ENCODE measurements at regions not wholly inside any gene's neighbourhood (a gene's known extent, or its start where the extent isn't known, plus 50 kb on each side); places are given as distances from the start of the nearest gene placed in this dataset.

DNA sequence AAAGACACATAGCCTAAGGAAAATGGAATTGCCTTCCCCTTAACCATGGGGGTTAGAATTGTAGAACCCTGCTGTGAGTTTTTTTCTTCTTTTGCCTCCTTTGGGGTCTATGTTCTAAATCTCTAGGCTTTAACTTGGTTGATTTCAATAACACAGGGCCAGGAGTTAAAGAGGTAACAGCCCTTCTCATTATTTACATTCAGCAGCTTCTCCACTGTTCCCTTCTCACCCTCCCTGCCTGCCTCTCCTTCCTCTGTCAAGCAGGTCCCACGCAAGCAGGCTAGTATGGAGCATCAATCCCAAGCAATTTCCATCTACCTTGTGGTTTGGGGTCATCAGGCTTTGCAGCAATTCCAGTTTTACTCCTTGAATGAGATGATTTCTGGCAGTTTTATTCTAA lies 236.1 kb upstream of the G2E3 start:
- TF ChIP-seq, protein P1, sequence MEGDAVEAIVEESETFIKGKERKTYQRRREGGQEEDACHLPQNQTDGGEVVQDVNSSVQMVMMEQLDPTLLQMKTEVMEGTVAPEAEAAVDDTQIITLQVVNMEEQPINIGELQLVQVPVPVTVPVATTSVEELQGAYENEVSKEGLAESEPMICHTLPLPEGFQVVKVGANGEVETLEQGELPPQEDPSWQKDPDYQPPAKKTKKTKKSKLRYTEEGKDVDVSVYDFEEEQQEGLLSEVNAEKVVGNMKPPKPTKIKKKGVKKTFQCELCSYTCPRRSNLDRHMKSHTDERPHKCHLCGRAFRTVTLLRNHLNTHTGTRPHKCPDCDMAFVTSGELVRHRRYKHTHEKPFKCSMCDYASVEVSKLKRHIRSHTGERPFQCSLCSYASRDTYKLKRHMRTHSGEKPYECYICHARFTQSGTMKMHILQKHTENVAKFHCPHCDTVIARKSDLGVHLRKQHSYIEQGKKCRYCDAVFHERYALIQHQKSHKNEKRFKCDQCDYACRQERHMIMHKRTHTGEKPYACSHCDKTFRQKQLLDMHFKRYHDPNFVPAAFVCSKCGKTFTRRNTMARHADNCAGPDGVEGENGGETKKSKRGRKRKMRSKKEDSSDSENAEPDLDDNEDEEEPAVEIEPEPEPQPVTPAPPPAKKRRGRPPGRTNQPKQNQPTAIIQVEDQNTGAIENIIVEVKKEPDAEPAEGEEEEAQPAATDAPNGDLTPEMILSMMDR (IDR thresholded peaks at IDR 0.05): no peak
- TF ChIP-seq POLR2A (IDR thresholded peaks at IDR 0.05): no peak

Measured in breast epithelium (tissue), 3 donors.